Germinal center (tissue), 1 donor: ENCODE measurements at regions not wholly inside any gene's neighbourhood (a gene's known extent, or its start where the extent isn't known, plus 50 kb on each side); places are given as distances from the start of the nearest gene placed in this dataset.
A peak's percentile ranks its signal among the peaks of the same experiment; 100 is the strongest.
"Not testable (repeated sequence)": the region's sequence is repeated elsewhere in the genome, so short reads cannot be mapped to it uniquely, and the experiment has no call there.

Experiments
- DNase-seq: peaks from one replicate; pipeline ENCODE4 v3.0.0; 2012; ENCODE audit warnings: mixed read lengths, low spot score

GRCh38 chr10:62658516-62658915 is 146.0 kb upstream of the ADO start:
- DNase-seq, result no peak

- DNase-seq, result no peak
These were observed 143.4 kb upstream of the ADO start for GRCh38 chr10:62661143-62661542.

- no peak for DNase-seq
These were observed 142.0 kb upstream of the ADO start for GRCh38 chr10:62662486-62662885.

GRCh38 chr10:62665771-62666170 is 138.7 kb upstream of the ADO start:
- DNase-seq, result no peak

- DNase-seq, result no peak
These were observed 138.2 kb upstream of the ADO start for GRCh38 chr10:62666275-62666674.

- no peak for DNase-seq
These were observed 135.2 kb upstream of the ADO start for GRCh38 chr10:62669341-62669740.

- DNase-seq, result no peak
These were observed 133.4 kb upstream of the ADO start for GRCh38 chr10:62671104-62671503.

GRCh38 chr10:62681211-62681940 is 123.1 kb upstream of the ADO start:
- peak; percentile 77 for DNase-seq

- no peak for DNase-seq
These were observed 119.6 kb upstream of the ADO start for GRCh38 chr10:62684911-62685310.

GRCh38 chr10:62687230-62687748 is 117.2 kb upstream of the ADO start:
- DNase-seq, result no peak

- DNase-seq, result no peak
These were observed 115.4 kb upstream of the ADO start for GRCh38 chr10:62688971-62689700.

- peak; percentile 58 for DNase-seq
These were observed 114.8 kb upstream of the ADO start for GRCh38 chr10:62689712-62690111.

- peak; percentile 24 for DNase-seq
These were observed 113.8 kb upstream of the ADO start for GRCh38 chr10:62690703-62691102.

- DNase-seq, result no peak
These were observed 113.2 kb upstream of the ADO start for GRCh38 chr10:62691336-62691735.

- no peak for DNase-seq
These were observed 112.4 kb upstream of the ADO start for GRCh38 chr10:62692085-62692484.

- DNase-seq, result no peak
These were observed 111.2 kb upstream of the ADO start for GRCh38 chr10:62693306-62693705.

- no peak for DNase-seq
These were observed 109.9 kb upstream of the ADO start for GRCh38 chr10:62694537-62695126.

- no peak for DNase-seq
These were observed 107.7 kb upstream of the ADO start for GRCh38 chr10:62696798-62697197.

GRCh38 chr10:62699148-62699547 is 105.4 kb upstream of the ADO start:
- no peak for DNase-seq

GRCh38 chr10:62704121-62704520 is 100.4 kb upstream of the ADO start:
- not testable (repeated sequence) for DNase-seq

- DNase-seq, result no peak
These were observed 98.7 kb upstream of the ADO start for GRCh38 chr10:62705789-62706188.

GRCh38 chr10:62707810-62708209 is 96.7 kb upstream of the ADO start:
- DNase-seq, result no peak

- no peak for DNase-seq
These were observed 96.0 kb upstream of the ADO start for GRCh38 chr10:62708569-62708968.
